ENCODE measurements at regions not wholly inside any gene's neighbourhood (a gene's known extent, or its start where the extent isn't known, plus 50 kb on each side); places are given as distances from the start of the nearest gene placed in this dataset.

GRCh38 chr3:72120806-72121778, 336.1 kb upstream of the PROK2 start:
- intact Hi-C loops (cut with DNase I; ENCODE audit: low total_unique reads), result loop anchor here (5.0 to 10.0 kb wide), 2 partner anchors 326 to 704 kb away; partner anchors contain the start of gene RYBP
- Histone ChIP-seq H3K36me3 (no peaks in the 10 kb centered on the region), H3K4me3 (no peak overlapping the region), H3K4me1 (peaks cover 6 to 15% of the 10 kb centered on the region in 2 donors), H3K27me3 (no peaks in the 10 kb centered on the region), H3K9me3 (no peaks in the 10 kb centered on the region), H3K27ac (no peak overlapping the region)
- ATAC-seq, result no peak
- no peak for DNase-seq
- in situ Hi-C loops (cut with MboI; ENCODE audit: low sequenced_read_pairs in 4 of 4), result no loop called here
- TF ChIP-seq POLR2A (IDR thresholded peaks at IDR 0.05), result no peak
- no peak for TF ChIP-seq CTCF (IDR thresholded peaks at IDR 0.05 in 4 of 5, conservative IDR thresholded peaks at IDR 0.05 in 1 of 5)

DNA sequence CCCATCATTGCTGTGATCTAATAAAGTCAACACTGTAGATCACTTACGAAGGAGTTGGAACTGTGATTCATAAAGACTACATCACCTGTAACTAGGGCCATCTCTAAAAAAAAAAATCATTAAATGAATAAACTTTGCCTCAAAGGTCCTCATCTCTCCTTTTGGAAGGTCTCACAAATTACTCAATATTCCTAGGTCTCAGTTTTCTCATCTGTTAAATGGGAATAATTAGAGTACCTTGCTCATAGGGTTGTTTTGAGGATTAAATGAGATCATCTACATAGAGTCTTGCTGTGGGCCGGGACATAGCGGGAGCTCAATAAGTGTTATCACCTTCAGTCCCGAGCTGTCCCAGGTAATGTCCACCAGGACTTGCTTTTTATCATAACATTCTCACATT, 335.1 kb upstream of the PROK2 start:
- in situ Hi-C loops (cut with MboI; ENCODE audit: low sequenced_read_pairs in 4 of 4) (no loop called here), intact Hi-C loops (cut with DNase I; ENCODE audit: low total_unique reads) (loop anchor here (5.0 to 10.0 kb wide), 2 partner anchors 327 to 705 kb away; partner anchors contain the start of gene RYBP)
- H3K27me3 ChIP-seq, result no peaks in the 10 kb centered on the region
- DNase-seq (no peak), ATAC-seq (no peak)
- H3K36me3 ChIP-seq, result no peaks in the 10 kb centered on the region
- TF ChIP-seq CTCF (IDR thresholded peaks at IDR 0.05 in 4 of 5, conservative IDR thresholded peaks at IDR 0.05 in 1 of 5) (no peak), POLR2A (IDR thresholded peaks at IDR 0.05) (no peak)
- H3K9me3 ChIP-seq, result no peaks in the 10 kb centered on the region
- H3K27ac ChIP-seq, result no peak overlapping the region
- peaks cover 9 to 15% of the 10 kb centered on the region in 2 donors for H3K4me1 ChIP-seq
- no peak overlapping the region for H3K4me3 ChIP-seq

GRCh38 chr3:72118628-72119027, 333.7 kb upstream of the PROK2 start:
- Histone ChIP-seq H3K27ac (no peak overlapping the region), H3K9me3 (no peaks in the 10 kb centered on the region), H3K36me3 (no peaks in the 10 kb centered on the region), H3K27me3 (no peaks in the 10 kb centered on the region), H3K4me1 (peaks cover 14 to 21% of the 10 kb centered on the region in 2 donors), H3K4me3 (no peak overlapping the region)
- in situ Hi-C loops (cut with MboI; ENCODE audit: low sequenced_read_pairs in 4 of 4) (no loop called here), intact Hi-C loops (cut with DNase I; ENCODE audit: low total_unique reads) (no loop called here)
- TF ChIP-seq POLR2A (IDR thresholded peaks at IDR 0.05) (no peak), CTCF (IDR thresholded peaks at IDR 0.05 in 4 of 5, conservative IDR thresholded peaks at IDR 0.05 in 1 of 5) (no peak)
- ATAC-seq (no peak), DNase-seq (no peak)

DNA sequence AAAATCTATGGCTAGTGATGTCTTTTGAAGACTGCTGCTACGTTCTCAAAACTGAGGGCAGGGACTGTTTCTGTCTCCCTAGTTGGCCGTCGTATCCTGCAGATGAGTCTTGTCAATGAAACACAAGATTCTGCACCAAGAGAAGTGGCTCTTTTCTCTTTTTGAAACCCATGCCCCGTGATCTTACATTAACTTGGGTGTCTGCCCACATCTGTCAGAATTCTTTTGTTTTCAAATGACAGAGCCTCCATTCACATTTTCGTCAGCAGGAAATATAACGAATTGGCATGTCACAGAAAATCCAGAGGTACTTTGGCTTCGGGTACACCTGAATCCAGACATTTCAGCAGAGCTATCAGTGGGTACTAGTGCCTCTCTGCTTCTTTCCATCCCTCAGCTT, 331.3 kb upstream of the PROK2 start:
- TF ChIP-seq CTCF (IDR thresholded peaks at IDR 0.05 in 4 of 5, conservative IDR thresholded peaks at IDR 0.05 in 1 of 5) (no peak), POLR2A (IDR thresholded peaks at IDR 0.05) (no peak)
- intact Hi-C loops (cut with DNase I; ENCODE audit: low total_unique reads) (no loop called here), in situ Hi-C loops (cut with MboI; ENCODE audit: low sequenced_read_pairs in 4 of 4) (no loop called here)
- H3K27ac ChIP-seq, result no peak overlapping the region
- ATAC-seq, result no peak
- H3K9me3 ChIP-seq, result no peaks in the 10 kb centered on the region
- no peak overlapping the region for H3K4me3 ChIP-seq
- no peaks in the 10 kb centered on the region for H3K36me3 ChIP-seq
- peaks cover 15 to 25% of the 10 kb centered on the region in 2 donors for H3K4me1 ChIP-seq
- no peaks in the 10 kb centered on the region for H3K27me3 ChIP-seq
- DNase-seq, result no peak

All from gastrocnemius medialis (tissue), 4 donors.